ENCODE measurements at regions not wholly inside any gene's neighbourhood (a gene's known extent, or its start where the extent isn't known, plus 50 kb on each side); places are given as distances from the start of the nearest gene placed in this dataset.

GRCh38 chr2:80725001-80725400 lies 420.4 kb upstream of the LRRTM1 start:
- TF ChIP-seq, protein P1, sequence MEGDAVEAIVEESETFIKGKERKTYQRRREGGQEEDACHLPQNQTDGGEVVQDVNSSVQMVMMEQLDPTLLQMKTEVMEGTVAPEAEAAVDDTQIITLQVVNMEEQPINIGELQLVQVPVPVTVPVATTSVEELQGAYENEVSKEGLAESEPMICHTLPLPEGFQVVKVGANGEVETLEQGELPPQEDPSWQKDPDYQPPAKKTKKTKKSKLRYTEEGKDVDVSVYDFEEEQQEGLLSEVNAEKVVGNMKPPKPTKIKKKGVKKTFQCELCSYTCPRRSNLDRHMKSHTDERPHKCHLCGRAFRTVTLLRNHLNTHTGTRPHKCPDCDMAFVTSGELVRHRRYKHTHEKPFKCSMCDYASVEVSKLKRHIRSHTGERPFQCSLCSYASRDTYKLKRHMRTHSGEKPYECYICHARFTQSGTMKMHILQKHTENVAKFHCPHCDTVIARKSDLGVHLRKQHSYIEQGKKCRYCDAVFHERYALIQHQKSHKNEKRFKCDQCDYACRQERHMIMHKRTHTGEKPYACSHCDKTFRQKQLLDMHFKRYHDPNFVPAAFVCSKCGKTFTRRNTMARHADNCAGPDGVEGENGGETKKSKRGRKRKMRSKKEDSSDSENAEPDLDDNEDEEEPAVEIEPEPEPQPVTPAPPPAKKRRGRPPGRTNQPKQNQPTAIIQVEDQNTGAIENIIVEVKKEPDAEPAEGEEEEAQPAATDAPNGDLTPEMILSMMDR (IDR thresholded peaks at IDR 0.05; ENCODE audit: insufficient read depth, low read length, poor library complexity, severe bottlenecking) = no peak
- TF ChIP-seq EZH2phosphoT487 (conservative IDR thresholded peaks at IDR 0.05; ENCODE audit: low read length) = no peak

Measured in SU-DHL-6 (cell line).